ENCODE measurements at regions not wholly inside any gene's neighbourhood (a gene's known extent, or its start where the extent isn't known, plus 50 kb on each side); places are given as distances from the start of the nearest gene placed in this dataset.
"Not testable (repeated sequence)": the region's sequence is repeated elsewhere in the genome, so short reads cannot be mapped to it uniquely, and the experiment has no call there.

GRCh38 chr2:176769021-176769420 lies 443.6 kb upstream of the HNRNPA3 start:
- Mint-ChIP-seq H3K4me1 (no peaks in the 10 kb centered on the region), H3K27ac (no peak overlapping the region), H3K27me3 (peaks cover 3% of the 10 kb centered on the region), H3K36me3 (ENCODE audit: low read depth) (peaks cover 6% of the 10 kb centered on the region), H3K4me3 (no peak overlapping the region), H3K9me3 (peaks cover 6% of the 10 kb centered on the region)
- ATAC-seq = no peak
- no peak for DNase-seq

DNA sequence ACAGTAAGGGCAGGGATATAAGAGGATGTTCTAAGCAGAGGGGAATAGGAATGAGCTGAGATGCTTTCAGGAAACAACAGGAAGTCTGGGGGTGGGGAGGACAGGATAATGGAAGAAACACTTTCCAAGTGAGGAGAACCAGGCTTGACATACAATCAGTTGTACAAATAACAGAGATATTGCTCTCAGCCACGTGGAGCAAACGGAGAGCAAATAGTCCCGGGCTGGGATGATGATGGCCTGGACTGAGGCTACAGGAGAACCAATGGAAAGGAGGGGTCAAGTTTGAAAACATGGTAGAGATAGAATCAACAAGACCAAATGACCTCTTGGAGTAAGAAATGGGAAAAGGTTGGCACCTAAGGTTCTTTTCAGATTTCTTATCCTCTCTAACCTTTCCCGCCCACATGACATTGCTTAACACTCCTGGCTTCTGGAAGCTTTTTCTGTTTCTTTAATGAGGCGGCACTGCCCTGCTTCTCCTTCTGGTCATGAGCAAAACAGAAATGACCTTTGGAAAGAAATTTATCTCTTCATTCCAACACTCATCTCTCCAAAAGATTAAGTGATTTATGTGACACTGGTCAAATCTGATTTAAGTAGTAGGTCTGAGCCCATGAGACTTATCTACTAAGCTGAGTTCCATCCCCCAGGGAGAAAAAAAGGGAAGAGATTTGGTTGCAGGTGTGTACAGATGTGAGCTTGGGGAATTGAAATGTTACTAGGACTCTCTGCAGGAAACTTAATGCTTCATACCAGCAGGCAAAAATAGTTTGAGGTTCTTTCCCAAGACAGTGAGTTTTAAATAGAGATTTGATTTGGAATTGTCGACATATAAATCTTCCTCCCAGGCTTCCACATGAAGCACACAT lies 442.9 kb upstream of the HNRNPA3 start:
- no peak for DNase-seq
- H3K9me3 Mint-ChIP-seq = peaks cover 6% of the 10 kb centered on the region
- H3K4me3 Mint-ChIP-seq = no peak overlapping the region
- no peaks in the 10 kb centered on the region for H3K4me1 Mint-ChIP-seq
- ATAC-seq = no peak
- no peak overlapping the region for H3K27ac Mint-ChIP-seq
- H3K27me3 Mint-ChIP-seq = peaks cover 3% of the 10 kb centered on the region
- peaks cover 6% of the 10 kb centered on the region for H3K36me3 Mint-ChIP-seq (ENCODE audit: low read depth)

DNA sequence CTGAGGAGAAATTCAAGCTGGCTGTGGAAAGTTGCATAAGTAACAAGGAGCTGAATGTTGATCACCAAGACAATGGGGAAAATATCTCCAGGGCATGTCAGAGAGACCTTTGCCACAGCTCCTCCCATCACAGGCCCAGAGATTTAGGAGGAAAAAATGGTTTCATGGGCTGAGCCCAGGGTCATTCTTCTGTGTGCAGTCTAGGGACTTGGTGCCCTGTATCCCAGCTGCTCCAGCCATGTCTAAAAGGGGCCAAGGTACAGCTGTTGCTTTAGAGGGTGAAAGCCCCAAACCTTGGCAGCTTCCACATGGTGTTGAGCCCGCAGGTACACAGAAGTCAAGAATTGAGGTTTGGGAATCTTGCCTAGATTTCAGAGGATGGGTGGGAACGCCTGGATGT lies 439.8 kb upstream of the HNRNPA3 start:
- peaks cover 6% of the 10 kb centered on the region for H3K36me3 Mint-ChIP-seq (ENCODE audit: low read depth)
- ATAC-seq (no peak), DNase-seq (no peak)
- no peak overlapping the region for H3K4me3 Mint-ChIP-seq
- peaks cover 6% of the 10 kb centered on the region for H3K9me3 Mint-ChIP-seq
- no peak overlapping the region for H3K27ac Mint-ChIP-seq
- no peaks in the 10 kb centered on the region for H3K4me1 Mint-ChIP-seq
- H3K27me3 Mint-ChIP-seq = peaks cover 2% of the 10 kb centered on the region

GRCh38 chr2:176774766-176775451 lies 437.7 kb upstream of the HNRNPA3 start:
- DNase-seq = no peak
- Mint-ChIP-seq H3K27ac (no peak overlapping the region), H3K27me3 (no peaks in the 10 kb centered on the region), H3K4me1 (no peaks in the 10 kb centered on the region), H3K36me3 (ENCODE audit: low read depth) (peaks cover 6% of the 10 kb centered on the region), H3K4me3 (no peak overlapping the region), H3K9me3 (peaks cover 6% of the 10 kb centered on the region)
- no peak for ATAC-seq

DNA sequence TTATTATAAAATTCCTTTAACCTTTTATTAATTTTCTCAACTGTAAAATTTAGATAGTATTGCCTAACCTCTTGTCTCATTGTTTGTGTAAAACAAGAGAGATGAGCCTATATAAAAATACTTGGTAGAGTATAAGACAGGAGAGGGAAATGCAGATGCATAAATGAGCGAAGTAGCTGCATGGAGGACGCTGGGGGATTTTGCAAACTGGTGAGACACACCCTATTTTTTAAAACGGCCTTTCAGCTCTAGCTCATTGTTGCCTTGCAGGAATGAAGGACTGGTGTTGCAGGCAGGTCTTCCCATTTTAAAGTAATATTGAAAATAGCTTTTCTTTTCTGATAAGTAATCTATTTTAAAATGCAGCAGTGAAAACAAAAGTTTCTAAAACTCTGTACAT lies 435.3 kb upstream of the HNRNPA3 start:
- Mint-ChIP-seq H3K36me3 (ENCODE audit: low read depth) (peaks cover 7% of the 10 kb centered on the region), H3K4me3 (no peak overlapping the region), H3K4me1 (peaks cover 5% of the 10 kb centered on the region), H3K9me3 (peaks cover 25% of the 10 kb centered on the region), H3K27me3 (no peaks in the 10 kb centered on the region), H3K27ac (no peak overlapping the region)
- DNase-seq (no peak), ATAC-seq (no peak)

DNA sequence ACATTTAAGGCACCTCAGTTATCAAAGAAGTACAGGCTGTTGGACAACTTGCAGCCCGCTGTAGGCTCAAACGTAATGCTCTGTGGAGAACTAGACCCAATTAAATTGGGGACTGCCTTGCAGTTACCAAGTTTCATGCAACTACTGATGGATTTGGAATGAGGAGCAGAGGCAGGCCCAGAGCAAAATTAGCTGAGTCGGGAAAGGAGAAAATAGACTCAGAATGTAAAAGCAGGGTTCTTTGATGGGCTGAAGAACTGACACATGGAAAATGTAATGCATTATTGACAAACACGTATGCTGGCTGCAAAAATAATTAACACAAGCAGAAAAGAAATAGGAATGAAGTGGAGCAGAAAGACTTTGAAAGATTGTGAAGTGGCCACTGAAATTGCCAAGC lies 432.7 kb upstream of the HNRNPA3 start:
- no peak overlapping the region for H3K27ac Mint-ChIP-seq
- H3K9me3 Mint-ChIP-seq = peaks cover 32% of the 10 kb centered on the region
- peaks cover 6% of the 10 kb centered on the region for H3K36me3 Mint-ChIP-seq (ENCODE audit: low read depth)
- no peak overlapping the region for H3K4me3 Mint-ChIP-seq
- H3K27me3 Mint-ChIP-seq = no peaks in the 10 kb centered on the region
- ATAC-seq (no peak), DNase-seq (no peak)
- H3K4me1 Mint-ChIP-seq = peaks cover 5% of the 10 kb centered on the region

DNA sequence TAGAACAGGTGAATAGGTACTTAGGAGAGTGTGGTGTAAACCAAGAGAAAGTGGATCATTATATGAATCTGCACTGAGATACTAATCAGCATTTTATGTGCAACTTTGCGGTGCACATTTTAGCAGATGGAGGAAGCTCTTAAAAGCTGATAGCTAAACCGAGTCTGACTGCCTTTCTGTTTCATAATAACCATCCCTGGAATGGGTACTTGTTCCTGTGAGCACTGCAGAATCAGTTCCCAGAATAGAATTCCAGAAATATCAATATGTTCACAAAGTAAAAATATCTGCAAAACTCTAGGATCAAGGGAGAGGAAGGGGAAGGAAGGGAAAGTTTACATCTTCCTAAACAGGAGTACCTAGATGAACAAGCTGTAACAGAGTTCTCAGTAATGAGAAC lies 432.2 kb upstream of the HNRNPA3 start:
- H3K27ac Mint-ChIP-seq = no peak overlapping the region
- ATAC-seq (no peak), DNase-seq (no peak)
- peaks cover 5% of the 10 kb centered on the region for H3K4me1 Mint-ChIP-seq
- peaks cover 36% of the 10 kb centered on the region for H3K9me3 Mint-ChIP-seq
- peaks cover 6% of the 10 kb centered on the region for H3K36me3 Mint-ChIP-seq (ENCODE audit: low read depth)
- peaks cover 3% of the 10 kb centered on the region for H3K27me3 Mint-ChIP-seq
- no peak overlapping the region for H3K4me3 Mint-ChIP-seq

DNA sequence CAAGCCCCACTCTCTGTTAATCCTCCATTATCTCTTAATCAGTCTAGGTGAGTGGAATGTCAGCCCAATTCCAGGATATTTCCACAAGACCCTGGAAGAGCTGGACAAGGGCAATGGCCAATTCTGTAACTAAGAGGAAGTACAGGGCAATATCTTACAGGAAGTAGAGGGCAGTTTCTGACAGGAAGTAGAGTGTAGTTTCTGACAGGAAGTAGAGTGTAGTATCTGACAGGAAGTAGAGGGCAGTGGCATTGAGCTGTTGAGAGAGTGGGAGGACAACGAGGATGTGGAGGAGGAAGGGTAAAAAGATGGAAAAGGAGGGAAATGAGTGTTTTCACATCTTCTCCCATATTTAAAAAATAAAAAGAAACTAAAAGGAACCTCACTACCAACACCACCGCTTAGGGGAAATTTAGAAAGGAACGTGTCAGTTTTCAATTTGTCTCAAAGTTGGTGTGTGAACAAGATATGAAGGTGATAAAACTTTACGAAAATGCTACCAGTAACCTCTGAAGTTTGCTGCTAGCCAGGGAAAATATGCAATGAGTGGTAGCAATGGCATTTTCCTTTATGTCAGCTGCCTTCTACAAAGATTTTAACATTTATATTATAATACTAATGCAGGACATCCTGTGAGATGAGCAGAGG lies 430.9 kb upstream of the HNRNPA3 start:
- peak overlapping the region; percentile 40 for H3K27ac Mint-ChIP-seq
- ATAC-seq = no peak
- H3K36me3 Mint-ChIP-seq (ENCODE audit: low read depth) = peaks cover 6% of the 10 kb centered on the region
- no peak for DNase-seq
- peaks cover 36% of the 10 kb centered on the region for H3K9me3 Mint-ChIP-seq
- H3K4me3 Mint-ChIP-seq = no peak overlapping the region
- H3K4me1 Mint-ChIP-seq = peaks cover 5% of the 10 kb centered on the region
- H3K27me3 Mint-ChIP-seq = peaks cover 3% of the 10 kb centered on the region

GRCh38 chr2:176784633-176785200 lies 427.9 kb upstream of the HNRNPA3 start:
- peaks cover 6% of the 10 kb centered on the region for H3K36me3 Mint-ChIP-seq (ENCODE audit: low read depth)
- no peak for ATAC-seq
- DNase-seq = no peak
- H3K9me3 Mint-ChIP-seq = peaks cover 36% of the 10 kb centered on the region
- peaks cover 3% of the 10 kb centered on the region for H3K27me3 Mint-ChIP-seq
- no peak overlapping the region for H3K27ac Mint-ChIP-seq
- no peak overlapping the region for H3K4me3 Mint-ChIP-seq
- H3K4me1 Mint-ChIP-seq = peaks cover 5% of the 10 kb centered on the region

GRCh38 chr2:176789751-176790150 lies 422.8 kb upstream of the HNRNPA3 start:
- no peak for ATAC-seq
- peaks cover 5% of the 10 kb centered on the region for H3K9me3 Mint-ChIP-seq
- no peak for DNase-seq
- no peaks in the 10 kb centered on the region for H3K4me1 Mint-ChIP-seq
- peaks cover 3% of the 10 kb centered on the region for H3K27me3 Mint-ChIP-seq
- H3K27ac Mint-ChIP-seq = no peak overlapping the region
- no peak overlapping the region for H3K4me3 Mint-ChIP-seq
- H3K36me3 Mint-ChIP-seq (ENCODE audit: low read depth) = no peaks in the 10 kb centered on the region

DNA sequence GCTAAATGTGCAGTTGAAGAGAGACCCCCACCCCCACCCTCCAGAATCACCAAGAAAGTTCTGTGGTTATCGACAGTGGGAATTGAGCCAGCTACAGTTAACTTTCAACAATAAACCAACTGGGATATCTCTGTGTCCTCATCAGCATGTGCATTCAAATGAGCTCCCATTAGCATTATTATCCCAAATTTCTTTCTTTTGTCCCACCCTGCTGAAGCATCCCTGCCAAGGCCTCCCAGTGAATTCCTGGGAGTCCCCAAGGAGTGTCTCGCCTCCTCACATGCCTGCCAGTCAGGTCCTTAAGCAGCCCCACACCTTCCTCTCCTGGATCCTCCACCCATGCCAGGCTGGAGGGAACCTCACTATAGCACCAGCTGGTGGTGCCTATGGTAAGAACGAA lies 422.1 kb upstream of the HNRNPA3 start:
- no peak for ATAC-seq
- Mint-ChIP-seq H3K9me3 (no peaks in the 10 kb centered on the region), H3K27me3 (no peaks in the 10 kb centered on the region), H3K4me1 (no peaks in the 10 kb centered on the region), H3K4me3 (no peak overlapping the region), H3K27ac (no peak overlapping the region), H3K36me3 (ENCODE audit: low read depth) (no peaks in the 10 kb centered on the region)
- DNase-seq = no peak

DNA sequence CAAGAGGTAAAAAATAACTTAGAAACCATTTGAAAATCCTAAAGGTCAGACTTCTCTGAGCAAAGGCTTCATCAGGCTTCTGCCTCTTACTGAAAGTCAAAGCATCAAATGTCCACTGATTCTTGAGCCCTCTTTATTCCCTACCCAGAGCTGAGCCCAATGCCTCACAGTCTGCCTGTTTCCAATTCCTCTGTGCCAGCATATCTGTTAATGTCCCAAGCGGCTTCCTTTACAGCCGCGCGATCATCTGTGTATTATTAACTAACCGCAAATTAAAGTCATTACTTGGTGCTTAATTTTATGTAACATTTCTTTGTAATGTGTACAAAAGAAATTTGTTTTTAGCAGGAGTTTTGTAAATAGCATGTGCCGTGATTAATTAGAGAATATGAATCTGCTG lies 418.8 kb upstream of the HNRNPA3 start:
- DNase-seq (no peak), ATAC-seq (no peak)
- Mint-ChIP-seq H3K36me3 (ENCODE audit: low read depth) (no peaks in the 10 kb centered on the region), H3K4me1 (no peaks in the 10 kb centered on the region), H3K4me3 (no peak overlapping the region), H3K27ac (no peak overlapping the region), H3K27me3 (no peaks in the 10 kb centered on the region), H3K9me3 (no peaks in the 10 kb centered on the region)

- no peaks in the 10 kb centered on the region for H3K4me1 Mint-ChIP-seq
- no peaks in the 10 kb centered on the region for H3K27me3 Mint-ChIP-seq
- H3K27ac Mint-ChIP-seq = no peak overlapping the region
- H3K4me3 Mint-ChIP-seq = no peak overlapping the region
- ATAC-seq = no peak
- no peaks in the 10 kb centered on the region for H3K36me3 Mint-ChIP-seq (ENCODE audit: low read depth)
- H3K9me3 Mint-ChIP-seq = no peaks in the 10 kb centered on the region
- no peak for DNase-seq
These were observed 418.2 kb upstream of the HNRNPA3 start for GRCh38 chr2:176794392-176794791.

- Mint-ChIP-seq H3K4me3 (no peak overlapping the region), H3K27me3 (no peaks in the 10 kb centered on the region), H3K27ac (no peak overlapping the region), H3K9me3 (no peaks in the 10 kb centered on the region), H3K36me3 (ENCODE audit: low read depth) (no peaks in the 10 kb centered on the region), H3K4me1 (no peaks in the 10 kb centered on the region)
- ATAC-seq (no peak), DNase-seq (no peak)
These were observed 416.8 kb upstream of the HNRNPA3 start for GRCh38 chr2:176795823-176796222.

- DNase-seq; H3K36me3 Mint-ChIP-seq (ENCODE audit: low read depth); H3K27me3 Mint-ChIP-seq; H3K4me3 Mint-ChIP-seq; H3K9me3 Mint-ChIP-seq; ATAC-seq; H3K27ac Mint-ChIP-seq; H3K4me1 Mint-ChIP-seq: not testable (repeated sequence)
These were observed 415.9 kb upstream of the HNRNPA3 start for GRCh38 chr2:176796677-176797076.
